ENCODE measurements at regions not wholly inside any gene's neighbourhood (a gene's known extent, or its start where the extent isn't known, plus 50 kb on each side); places are given as distances from the start of the nearest gene placed in this dataset.

- Histone ChIP-seq H3K27ac (no peak overlapping the region), H3K4me1 (no peaks in the 10 kb centered on the region), H3K4me3 (no peak overlapping the region), H3K27me3 (no peaks in the 10 kb centered on the region), H3K9me3 (no peaks in the 10 kb centered on the region), H3K36me3 (replicated peaks in 1 of 2; ENCODE audit: insufficient read depth in 1 of 2, low read depth in 2 of 2) (no peaks in the 10 kb centered on the region)
- ATAC-seq, result no peak
- DNase-seq, result no peak
- intact Hi-C loops (cut with DNase I), result no loop called here
- WGBS, 2 donors, result 84 to 92% methylated on average over 1 of the region's 1 CpG
- TF ChIP-seq POLR2A (IDR thresholded peaks at IDR 0.05), result no peak
- TF ChIP-seq CTCF (IDR thresholded peaks at IDR 0.05), result no peak
Observed at GRCh38 chrX:10984213-10984612, 126.9 kb upstream of the HCCS start.

- no peaks in the 10 kb centered on the region for H3K9me3 ChIP-seq
- intact Hi-C loops (cut with DNase I), result no loop called here
- H3K27ac ChIP-seq, result no peak overlapping the region
- TF ChIP-seq POLR2A (IDR thresholded peaks at IDR 0.05), result no peak
- TF ChIP-seq CTCF (IDR thresholded peaks at IDR 0.05), result no peak
- DNase-seq, result no peak
- H3K36me3 ChIP-seq (replicated peaks in 1 of 2; ENCODE audit: insufficient read depth in 1 of 2, low read depth in 2 of 2), result no peaks in the 10 kb centered on the region
- ATAC-seq, result no peak
- 82 to 85% methylated on average over 2 of the region's 2 CpGs for WGBS, 2 donors
- no peaks in the 10 kb centered on the region for H3K4me1 ChIP-seq
- no peaks in the 10 kb centered on the region for H3K27me3 ChIP-seq
- H3K4me3 ChIP-seq, result no peak overlapping the region
Observed at GRCh38 chrX:10986616-10987015, 124.5 kb upstream of the HCCS start.

- no peak for DNase-seq
- TF ChIP-seq CTCF (IDR thresholded peaks at IDR 0.05), result no peak
- TF ChIP-seq POLR2A (IDR thresholded peaks at IDR 0.05), result no peak
- no peak overlapping the region for H3K4me3 ChIP-seq
- no peaks in the 10 kb centered on the region for H3K27me3 ChIP-seq
- no peaks in the 10 kb centered on the region for H3K4me1 ChIP-seq
- intact Hi-C loops (cut with DNase I), result no loop called here
- no peak overlapping the region for H3K27ac ChIP-seq
- no peaks in the 10 kb centered on the region for H3K9me3 ChIP-seq
- WGBS, 2 donors, result 95 to 97% methylated on average over 2 to 4 of the region's 4 CpGs
- ATAC-seq, result no peak
- no peaks in the 10 kb centered on the region for H3K36me3 ChIP-seq (replicated peaks in 1 of 2; ENCODE audit: insufficient read depth in 1 of 2, low read depth in 2 of 2)
Observed at GRCh38 chrX:10988653-10989052, 122.5 kb upstream of the HCCS start.

- intact Hi-C loops (cut with DNase I), result no loop called here
- no peaks in the 10 kb centered on the region for H3K9me3 ChIP-seq
- 58 to 59% methylated on average over 3 of the region's 3 CpGs for WGBS, 2 donors
- ATAC-seq, result no peak
- no peak for DNase-seq
- TF ChIP-seq CTCF (IDR thresholded peaks at IDR 0.05) (no peak), POLR2A (IDR thresholded peaks at IDR 0.05) (no peak)
- no peaks in the 10 kb centered on the region for H3K4me1 ChIP-seq
- H3K36me3 ChIP-seq (replicated peaks in 1 of 2; ENCODE audit: insufficient read depth in 1 of 2, low read depth in 2 of 2), result no peaks in the 10 kb centered on the region
- H3K27me3 ChIP-seq, result no peaks in the 10 kb centered on the region
- no peak overlapping the region for H3K4me3 ChIP-seq
- H3K27ac ChIP-seq, result no peak overlapping the region
Observed at GRCh38 chrX:10989386-10989785, 121.7 kb upstream of the HCCS start.

GRCh38 chrX:10990418-10990817 is 120.7 kb upstream of the HCCS start:
- Histone ChIP-seq H3K36me3 (replicated peaks in 1 of 2; ENCODE audit: insufficient read depth in 1 of 2, low read depth in 2 of 2) (no peaks in the 10 kb centered on the region), H3K27me3 (no peaks in the 10 kb centered on the region), H3K4me3 (no peak overlapping the region), H3K27ac (no peak overlapping the region), H3K4me1 (no peaks in the 10 kb centered on the region), H3K9me3 (no peaks in the 10 kb centered on the region)
- TF ChIP-seq CTCF (IDR thresholded peaks at IDR 0.05) (no peak), POLR2A (IDR thresholded peaks at IDR 0.05) (no peak)
- no peak for ATAC-seq
- WGBS, 2 donors, result 85 to 92% methylated on average over 1 to 3 of the region's 3 CpGs
- intact Hi-C loops (cut with DNase I), result no loop called here
- DNase-seq, result no peak
